Panc1 (cell line): ENCODE measurements at regions not wholly inside any gene's neighbourhood (a gene's known extent, or its start where the extent isn't known, plus 50 kb on each side); places are given as distances from the start of the nearest gene placed in this dataset.

Source experiments
- ATAC-seq: fragments of 200-7000 bp; cut with Tn5 transposase; 2 replicates; pipeline ENCODE4 v1.9.1; 2020; ENCODE audit warnings: mild to moderate bottlenecking, moderate library complexity
- BruUV-seq: library from RNA; stranded (reverse); fragments of 400-500 nt; replicated peaks from 2 replicates; lab custom pipeline; 2021; lab: Mats Ljungman, UMichigan
- CTCF ChIA-PET: fragments of 300-600 bp; sonication (Branson Sonifier 250); formaldehyde crosslinking; loops from one replicate; lab custom pipeline; 2022; ENCODE audit warnings: antibody characterized with exemption; lab: Charles Lee
- POLR2A ChIA-PET: fragments of 300-600 bp; sonication (Branson Sonifier 250); formaldehyde crosslinking; loops from one replicate; lab custom pipeline; 2022; ENCODE audit warnings: antibody characterized with exemption; lab: Charles Lee
- DNase-seq: peaks from one replicate; pipeline ENCODE4 v3.0.0-alpha.2; 2010; ENCODE audit warnings: low read depth, low spot score
- H3K27ac ChIP-seq: 2 replicates; pipeline ENCODE4 v1.5.1; 2011; ENCODE audit warnings: mild to moderate bottlenecking, low read length, inconsistent platforms
- H3K27me3 ChIP-seq: fragments of 200-500 bp; sonication (Bioruptor generic); 2 replicates; pipeline ENCODE4 v1.6.0; 2014; ENCODE audit warnings: low read length, inconsistent platforms; ENCODE audit not compliant: control insufficient read depth, insufficient read depth
- H3K36me3 ChIP-seq: fragments of 200-500 bp; sonication (Bioruptor generic); 2 replicates; pipeline ENCODE4 v1.5.1; 2014; ENCODE audit warnings: inconsistent platforms, mild to moderate bottlenecking, low read length, moderate library complexity; ENCODE audit not compliant: control insufficient read depth, insufficient read depth
- H3K4me1 ChIP-seq: 2 replicates; pipeline ENCODE4 v1.5.1; 2011; ENCODE audit warnings: inconsistent platforms, mild to moderate bottlenecking, low read length, moderate library complexity; ENCODE audit not compliant: control insufficient read depth, insufficient read depth
- H3K4me3 ChIP-seq, 2 experiments: 2 replicates each; pipeline ENCODE4 v1.5.1; 2011 to 2012; ENCODE audit warnings: low read depth in 2 of 2, low read length in 2 of 2, mild to moderate bottlenecking in 2 of 2, inconsistent platforms in 1 of 2, moderate library complexity in 1 of 2
- H3K9me3 ChIP-seq: fragments of 200-500 bp; sonication (Bioruptor generic); 2 replicates; pipeline ENCODE4 v1.5.1; 2014; ENCODE audit warnings: low read depth, mild to moderate bottlenecking, inconsistent platforms, low read length, moderate library complexity; ENCODE audit not compliant: control insufficient read depth, insufficient read depth
- POLR2AphosphoS5 ChIP-seq: IDR thresholded peaks from 2 replicates; pipeline ENCODE4 v1.6.1; 2012; ENCODE audit warnings: mild to moderate bottlenecking, low read depth, low read length, moderate library complexity
- SIN3A ChIP-seq: IDR thresholded peaks from 2 replicates; pipeline ENCODE4 v1.6.1; 2012; ENCODE audit warnings: low read depth, mild to moderate bottlenecking, low read length, moderate library complexity, borderline replicate concordance; ENCODE audit not compliant: insufficient read depth
- TCF7L2 ChIP-seq: IDR thresholded peaks from 2 replicates; pipeline ENCODE4 v1.6.1; 2011; ENCODE audit warnings: mild to moderate bottlenecking, low read depth, low read length, inconsistent platforms
- in situ Hi-C: cut with HindIII; loops from 2 replicates; pipeline ENCODE4 v1.10.0; 2016; ENCODE audit warnings: low sequenced_read_pairs, low pct_unique_long_range_greater_than_20kb
- intact Hi-C: fragments of 100-400 bp; cut with micrococcal nuclease; formaldehyde crosslinking; loops from one replicate; pipeline ENCODE4 v1.10.0; 2022; ENCODE audit not compliant: unreplicated experiment
- TF ChIP-seq, protein P1 (sequence below): fragments of 450-650 bp; IDR thresholded peaks from 2 replicates; pipeline ENCODE4 v1.5.1; 2017; ENCODE audit warnings: mild to moderate bottlenecking
- TF ChIP-seq, protein P2 (sequence below), 2 experiments: IDR thresholded peaks; 2 replicates each; pipeline ENCODE4 v1.6.1; 2011 to 2012; ENCODE audit warnings: low read depth in 2 of 2, control low read depth in 1 of 2, low read length in 1 of 2, mild to moderate bottlenecking in 1 of 2, moderate library complexity in 1 of 2; ENCODE audit not compliant: insufficient read depth in 1 of 2

DNA sequence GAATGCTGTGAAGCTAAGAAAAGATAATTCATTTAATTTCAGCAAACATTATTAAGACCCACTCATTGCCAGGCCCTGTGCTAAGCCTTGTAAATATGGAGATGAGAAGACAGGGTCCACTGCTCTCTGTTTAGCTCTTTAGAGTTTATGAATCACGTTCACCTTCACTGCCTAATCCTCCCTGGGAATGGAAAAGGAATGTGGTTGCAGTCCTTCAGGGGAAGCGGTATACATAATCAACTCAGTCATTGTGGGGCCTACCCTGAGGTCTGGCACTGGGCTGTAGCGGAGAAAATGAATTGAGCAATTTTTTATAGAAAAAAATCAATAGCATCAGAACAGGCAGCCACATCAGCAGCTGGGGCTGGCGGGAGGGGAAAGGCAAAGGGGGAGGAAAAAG is 412.1 kb upstream of the NFIA start:
- TF ChIP-seq SIN3A (no peak), TCF7L2 (no peak), POLR2AphosphoS5 (no peak)
- TF ChIP-seq, protein P1, sequence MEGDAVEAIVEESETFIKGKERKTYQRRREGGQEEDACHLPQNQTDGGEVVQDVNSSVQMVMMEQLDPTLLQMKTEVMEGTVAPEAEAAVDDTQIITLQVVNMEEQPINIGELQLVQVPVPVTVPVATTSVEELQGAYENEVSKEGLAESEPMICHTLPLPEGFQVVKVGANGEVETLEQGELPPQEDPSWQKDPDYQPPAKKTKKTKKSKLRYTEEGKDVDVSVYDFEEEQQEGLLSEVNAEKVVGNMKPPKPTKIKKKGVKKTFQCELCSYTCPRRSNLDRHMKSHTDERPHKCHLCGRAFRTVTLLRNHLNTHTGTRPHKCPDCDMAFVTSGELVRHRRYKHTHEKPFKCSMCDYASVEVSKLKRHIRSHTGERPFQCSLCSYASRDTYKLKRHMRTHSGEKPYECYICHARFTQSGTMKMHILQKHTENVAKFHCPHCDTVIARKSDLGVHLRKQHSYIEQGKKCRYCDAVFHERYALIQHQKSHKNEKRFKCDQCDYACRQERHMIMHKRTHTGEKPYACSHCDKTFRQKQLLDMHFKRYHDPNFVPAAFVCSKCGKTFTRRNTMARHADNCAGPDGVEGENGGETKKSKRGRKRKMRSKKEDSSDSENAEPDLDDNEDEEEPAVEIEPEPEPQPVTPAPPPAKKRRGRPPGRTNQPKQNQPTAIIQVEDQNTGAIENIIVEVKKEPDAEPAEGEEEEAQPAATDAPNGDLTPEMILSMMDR, result no peak
- TF ChIP-seq, protein P2, sequence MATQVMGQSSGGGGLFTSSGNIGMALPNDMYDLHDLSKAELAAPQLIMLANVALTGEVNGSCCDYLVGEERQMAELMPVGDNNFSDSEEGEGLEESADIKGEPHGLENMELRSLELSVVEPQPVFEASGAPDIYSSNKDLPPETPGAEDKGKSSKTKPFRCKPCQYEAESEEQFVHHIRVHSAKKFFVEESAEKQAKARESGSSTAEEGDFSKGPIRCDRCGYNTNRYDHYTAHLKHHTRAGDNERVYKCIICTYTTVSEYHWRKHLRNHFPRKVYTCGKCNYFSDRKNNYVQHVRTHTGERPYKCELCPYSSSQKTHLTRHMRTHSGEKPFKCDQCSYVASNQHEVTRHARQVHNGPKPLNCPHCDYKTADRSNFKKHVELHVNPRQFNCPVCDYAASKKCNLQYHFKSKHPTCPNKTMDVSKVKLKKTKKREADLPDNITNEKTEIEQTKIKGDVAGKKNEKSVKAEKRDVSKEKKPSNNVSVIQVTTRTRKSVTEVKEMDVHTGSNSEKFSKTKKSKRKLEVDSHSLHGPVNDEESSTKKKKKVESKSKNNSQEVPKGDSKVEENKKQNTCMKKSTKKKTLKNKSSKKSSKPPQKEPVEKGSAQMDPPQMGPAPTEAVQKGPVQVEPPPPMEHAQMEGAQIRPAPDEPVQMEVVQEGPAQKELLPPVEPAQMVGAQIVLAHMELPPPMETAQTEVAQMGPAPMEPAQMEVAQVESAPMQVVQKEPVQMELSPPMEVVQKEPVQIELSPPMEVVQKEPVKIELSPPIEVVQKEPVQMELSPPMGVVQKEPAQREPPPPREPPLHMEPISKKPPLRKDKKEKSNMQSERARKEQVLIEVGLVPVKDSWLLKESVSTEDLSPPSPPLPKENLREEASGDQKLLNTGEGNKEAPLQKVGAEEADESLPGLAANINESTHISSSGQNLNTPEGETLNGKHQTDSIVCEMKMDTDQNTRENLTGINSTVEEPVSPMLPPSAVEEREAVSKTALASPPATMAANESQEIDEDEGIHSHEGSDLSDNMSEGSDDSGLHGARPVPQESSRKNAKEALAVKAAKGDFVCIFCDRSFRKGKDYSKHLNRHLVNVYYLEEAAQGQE (IDR thresholded peaks at IDR 0.05; ENCODE audit: insufficient read depth in 1 of 2, low read depth in 2 of 2, low read length in 1 of 2), result no peak
- H3K4me3 ChIP-seq, result no peak overlapping the region
- ChIA-PET POLR2A (no interaction called here), CTCF (no interaction called here)
- H3K27me3 ChIP-seq, result no peaks in the 10 kb centered on the region
- H3K4me1 ChIP-seq, result no peaks in the 10 kb centered on the region
- no peaks in the 10 kb centered on the region for H3K36me3 ChIP-seq
- H3K27ac ChIP-seq, result no peak overlapping the region
- ATAC-seq (no peak), DNase-seq (no peak)
- no peaks in the 10 kb centered on the region for H3K9me3 ChIP-seq
- in situ Hi-C loops, result no loop called here
- BruUV-seq, result no TSS peak
- intact Hi-C loops, result no loop called here

DNA sequence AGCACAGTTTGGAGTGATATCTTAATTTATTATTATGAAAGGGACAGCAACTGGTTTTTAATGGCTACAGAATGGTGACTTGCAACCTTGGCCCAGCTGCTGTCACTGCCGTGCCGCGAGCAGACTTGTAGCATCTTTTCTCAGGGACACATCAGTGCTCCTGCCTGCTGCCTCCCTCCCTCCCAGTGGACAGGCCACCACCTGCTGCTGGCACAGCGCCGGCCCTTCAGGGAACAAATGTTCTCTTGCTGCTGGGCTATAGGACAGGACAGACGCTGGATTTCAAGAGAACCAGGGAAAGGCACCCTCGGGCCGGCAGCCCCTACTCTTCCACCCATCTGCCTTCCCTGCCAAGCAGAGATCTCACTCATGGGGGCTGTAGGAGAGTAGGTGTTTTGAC is 413.8 kb upstream of the NFIA start:
- DNase-seq (no peak), ATAC-seq (no peak)
- in situ Hi-C loops, result no loop called here
- intact Hi-C loops, result no loop called here
- BruUV-seq, result no TSS peak
- ChIA-PET POLR2A (no interaction called here), CTCF (no interaction called here)
- Histone ChIP-seq H3K4me1 (no peaks in the 10 kb centered on the region), H3K4me3 (no peak overlapping the region), H3K27me3 (no peaks in the 10 kb centered on the region), H3K27ac (no peak overlapping the region), H3K9me3 (no peaks in the 10 kb centered on the region), H3K36me3 (no peaks in the 10 kb centered on the region)
- TF ChIP-seq, protein P2 (IDR thresholded peaks at IDR 0.05; ENCODE audit: insufficient read depth in 1 of 2, low read depth in 2 of 2, low read length in 1 of 2), result no peak
- no peak for TF ChIP-seq TCF7L2
